SK-N-SH (cell line): ENCODE measurements at regions not wholly inside any gene's neighbourhood (a gene's known extent, or its start where the extent isn't known, plus 50 kb on each side); places are given as distances from the start of the nearest gene placed in this dataset.

Source experiments
- POLR2AphosphoS5 ChIP-seq: IDR thresholded peaks from 2 replicates; pipeline ENCODE4 v1.6.1; 2012; ENCODE audit warnings: low read depth, low read length
- RAD21 ChIP-seq: IDR thresholded peaks from 2 replicates; pipeline ENCODE4 v1.6.1; 2012; ENCODE audit warnings: mild to moderate bottlenecking, low read length
- RCOR1 ChIP-seq: fragments of 150-350 bp; IDR thresholded peaks from 2 replicates; pipeline ENCODE4 v1.6.1; 2017; ENCODE audit warnings: antibody characterized with exemption, low read length
- SMC3 ChIP-seq: IDR thresholded peaks from 2 replicates; pipeline ENCODE4 v1.6.1; 2012; ENCODE audit warnings: low read depth, low read length, improper control_type of control experiment
- TF ChIP-seq, protein P1 (sequence below): fragments of 200-600 bp; sonication (generic); IDR thresholded peaks from 2 replicates; pipeline ENCODE4 v1.6.1; 2017; ENCODE audit warnings: antibody characterized with exemption, mild to moderate bottlenecking, moderate library complexity
- TF ChIP-seq, protein P2 (sequence below): IDR thresholded peaks from 2 replicates; pipeline ENCODE4; 2012

DNA sequence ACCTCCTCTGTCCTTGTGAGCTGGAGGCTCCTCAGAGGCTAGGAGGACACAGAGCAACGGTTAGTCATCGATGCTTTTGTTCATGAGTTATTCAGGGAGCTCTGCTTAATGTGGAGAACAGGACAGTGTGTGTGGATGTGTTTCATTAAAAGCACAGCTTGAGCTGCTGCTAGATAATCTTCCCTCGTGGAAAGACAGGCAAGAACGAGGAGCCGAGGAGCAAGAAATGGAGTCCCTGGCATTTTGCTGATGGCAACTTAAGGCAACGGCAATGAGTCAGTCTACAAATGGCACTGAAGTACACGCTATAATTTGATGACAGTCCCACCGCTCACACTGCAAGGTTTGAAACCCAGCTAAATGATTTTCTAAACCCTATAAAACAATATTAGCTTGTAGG lies 106.2 kb downstream of the IGLL1 start:
- TF ChIP-seq, protein P1, sequence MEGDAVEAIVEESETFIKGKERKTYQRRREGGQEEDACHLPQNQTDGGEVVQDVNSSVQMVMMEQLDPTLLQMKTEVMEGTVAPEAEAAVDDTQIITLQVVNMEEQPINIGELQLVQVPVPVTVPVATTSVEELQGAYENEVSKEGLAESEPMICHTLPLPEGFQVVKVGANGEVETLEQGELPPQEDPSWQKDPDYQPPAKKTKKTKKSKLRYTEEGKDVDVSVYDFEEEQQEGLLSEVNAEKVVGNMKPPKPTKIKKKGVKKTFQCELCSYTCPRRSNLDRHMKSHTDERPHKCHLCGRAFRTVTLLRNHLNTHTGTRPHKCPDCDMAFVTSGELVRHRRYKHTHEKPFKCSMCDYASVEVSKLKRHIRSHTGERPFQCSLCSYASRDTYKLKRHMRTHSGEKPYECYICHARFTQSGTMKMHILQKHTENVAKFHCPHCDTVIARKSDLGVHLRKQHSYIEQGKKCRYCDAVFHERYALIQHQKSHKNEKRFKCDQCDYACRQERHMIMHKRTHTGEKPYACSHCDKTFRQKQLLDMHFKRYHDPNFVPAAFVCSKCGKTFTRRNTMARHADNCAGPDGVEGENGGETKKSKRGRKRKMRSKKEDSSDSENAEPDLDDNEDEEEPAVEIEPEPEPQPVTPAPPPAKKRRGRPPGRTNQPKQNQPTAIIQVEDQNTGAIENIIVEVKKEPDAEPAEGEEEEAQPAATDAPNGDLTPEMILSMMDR = no peak
- TF ChIP-seq SMC3 = no peak
- TF ChIP-seq, protein P2, sequence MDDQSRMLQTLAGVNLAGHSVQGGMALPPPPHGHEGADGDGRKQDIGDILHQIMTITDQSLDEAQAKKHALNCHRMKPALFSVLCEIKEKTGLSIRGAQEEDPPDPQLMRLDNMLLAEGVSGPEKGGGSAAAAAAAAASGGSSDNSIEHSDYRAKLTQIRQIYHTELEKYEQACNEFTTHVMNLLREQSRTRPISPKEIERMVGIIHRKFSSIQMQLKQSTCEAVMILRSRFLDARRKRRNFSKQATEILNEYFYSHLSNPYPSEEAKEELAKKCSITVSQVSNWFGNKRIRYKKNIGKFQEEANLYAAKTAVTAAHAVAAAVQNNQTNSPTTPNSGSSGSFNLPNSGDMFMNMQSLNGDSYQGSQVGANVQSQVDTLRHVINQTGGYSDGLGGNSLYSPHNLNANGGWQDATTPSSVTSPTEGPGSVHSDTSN = no peak
- no peak for TF ChIP-seq RAD21
- no peak for TF ChIP-seq RCOR1
- no peak for TF ChIP-seq POLR2AphosphoS5
